Dedifferentiated amniotic fluid mesenchymal stem cell (primary cell): ENCODE measurements at regions not wholly inside any gene's neighbourhood (a gene's known extent, or its start where the extent isn't known, plus 50 kb on each side); places are given as distances from the start of the nearest gene placed in this dataset.

ENCODE experiments used
- DNase-seq: peaks from one replicate; pipeline ENCODE4 v3.0.0-alpha.2; 2016; ENCODE audit errors: extremely low spot score

DNA sequence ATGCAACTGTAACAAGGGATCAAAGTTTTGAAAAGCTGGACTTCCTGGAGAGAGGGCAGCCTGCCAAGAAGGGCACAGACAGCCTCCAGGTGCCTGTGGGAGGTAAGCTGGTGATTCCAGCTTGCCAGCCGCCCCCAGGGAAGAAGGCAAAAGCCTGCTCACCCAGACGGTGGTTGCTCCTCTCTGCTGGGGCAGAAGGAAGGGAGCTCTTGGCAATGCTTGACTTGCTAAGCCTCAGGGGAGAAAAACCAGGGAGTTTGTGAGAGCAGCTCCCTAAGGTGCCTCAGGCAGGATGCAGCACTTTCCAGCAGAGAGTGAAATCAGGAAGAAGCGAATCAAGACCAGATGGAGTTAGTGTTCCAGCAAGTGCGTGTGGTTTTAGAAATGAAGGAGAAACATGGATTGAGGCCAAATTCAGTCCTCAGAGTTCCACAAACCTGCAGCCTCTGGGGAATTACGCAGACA lies 553.6 kb downstream of the BUD13 start:
- DNase-seq = no peak

DNA sequence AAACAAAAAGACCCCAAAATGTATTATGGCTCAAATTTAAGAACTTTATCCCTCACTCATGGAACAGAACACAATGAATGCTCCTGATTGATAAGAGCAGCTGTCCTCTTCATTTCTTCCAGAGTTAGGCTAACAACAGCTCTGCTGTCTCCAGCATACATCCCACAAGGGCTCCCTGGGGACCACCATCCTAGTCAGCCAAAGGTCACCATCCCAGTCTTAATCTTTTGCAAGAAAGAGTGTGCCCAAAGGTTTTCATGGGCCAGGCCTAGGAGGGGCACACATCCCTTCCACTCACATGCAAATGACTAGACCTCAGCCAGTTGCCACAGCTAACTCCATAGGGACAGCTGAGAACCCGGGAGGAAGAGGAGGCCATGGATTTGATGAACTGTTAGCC lies 555.3 kb downstream of the BUD13 start:
- no peak for DNase-seq

DNA sequence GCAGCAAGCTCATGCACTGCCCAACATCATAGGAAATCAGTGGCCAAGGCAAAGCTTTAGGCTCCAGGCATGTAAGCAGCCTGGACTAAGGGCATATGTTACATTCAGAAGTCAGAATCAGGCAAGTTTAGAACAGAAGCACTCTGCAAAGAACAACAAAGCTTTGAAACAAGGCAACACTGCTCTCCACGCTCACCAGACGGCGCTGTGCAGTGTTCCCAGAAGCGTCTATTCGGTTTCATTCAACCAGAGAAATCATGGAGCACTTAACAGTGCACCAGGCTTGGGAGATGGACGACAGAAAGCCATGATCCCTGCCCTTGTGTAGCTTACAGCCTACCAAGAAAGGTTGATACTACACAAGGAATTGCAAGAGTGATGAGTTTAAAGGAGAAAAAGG lies 555.8 kb downstream of the BUD13 start:
- DNase-seq = no peak

GRCh38 chr11:116215471-116216113 lies 557.2 kb downstream of the BUD13 start:
- DNase-seq = no peak

- DNase-seq = no peak
Measured at GRCh38 chr11:116211147-116211546, 561.6 kb downstream of the BUD13 start.

DNA sequence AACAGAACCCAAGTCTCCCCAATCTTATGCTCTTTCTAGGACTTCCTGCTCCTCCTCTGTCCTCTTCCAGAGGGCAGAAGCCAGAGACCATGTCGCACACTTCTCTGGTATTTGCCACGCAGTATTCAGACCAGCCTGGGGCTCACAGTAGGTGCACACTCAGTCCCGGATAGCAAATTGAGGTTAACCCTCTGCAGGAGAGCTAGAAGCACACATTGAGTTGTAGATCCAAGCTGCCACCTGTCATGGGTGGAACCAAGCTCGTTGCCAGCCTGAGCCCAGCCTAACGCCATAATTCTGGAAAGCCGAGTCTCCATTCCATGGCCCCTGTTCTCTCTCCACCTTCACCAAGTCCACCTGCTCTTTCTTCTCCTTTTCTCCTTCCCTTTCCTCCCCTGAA lies 562.1 kb downstream of the BUD13 start:
- no peak for DNase-seq

DNA sequence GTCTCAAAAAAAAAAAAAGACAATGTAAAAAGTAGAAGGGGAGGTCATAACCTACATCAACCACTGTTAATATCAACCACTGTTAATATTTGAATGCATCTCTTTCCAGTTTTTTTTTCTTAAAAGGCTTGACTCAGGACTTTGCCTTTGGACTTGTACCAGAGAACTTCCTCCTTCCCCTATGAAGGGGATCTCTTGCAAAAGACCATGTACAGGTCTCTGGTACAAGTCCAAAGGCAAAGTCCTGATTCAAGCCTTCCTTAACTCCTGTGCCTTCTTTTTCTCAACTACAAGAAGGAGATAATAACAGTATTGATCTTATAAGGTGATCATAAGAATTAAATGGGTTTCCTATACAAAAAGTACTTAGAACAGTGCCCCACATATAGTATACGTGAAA lies 563.5 kb downstream of the BUD13 start:
- DNase-seq = no peak

- no peak for DNase-seq
Measured at GRCh38 chr11:116207421-116208141, 565.2 kb downstream of the BUD13 start.

- no peak for DNase-seq
Measured at GRCh38 chr11:116207019-116207418, 565.8 kb downstream of the BUD13 start.

DNA sequence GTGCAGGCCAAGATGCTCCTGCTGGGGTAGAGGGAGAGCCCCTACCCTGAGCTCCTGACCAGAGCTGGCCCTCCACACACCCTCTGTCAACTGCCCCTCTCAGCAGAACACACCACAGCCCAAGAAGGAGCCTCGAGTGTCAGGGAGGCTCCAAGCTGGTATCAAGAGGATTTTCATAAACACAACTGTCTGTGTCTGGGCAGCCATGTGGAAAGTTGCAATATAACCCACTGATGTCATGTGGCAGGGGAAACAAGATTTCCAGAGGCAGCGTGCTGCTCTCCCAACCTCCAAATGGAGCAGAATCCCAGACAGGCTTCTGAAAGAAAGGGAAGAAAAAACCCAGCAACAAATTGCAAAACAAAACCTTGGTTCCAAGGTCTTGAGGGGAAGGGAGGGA lies 569.9 kb downstream of the BUD13 start:
- no peak for DNase-seq

DNA sequence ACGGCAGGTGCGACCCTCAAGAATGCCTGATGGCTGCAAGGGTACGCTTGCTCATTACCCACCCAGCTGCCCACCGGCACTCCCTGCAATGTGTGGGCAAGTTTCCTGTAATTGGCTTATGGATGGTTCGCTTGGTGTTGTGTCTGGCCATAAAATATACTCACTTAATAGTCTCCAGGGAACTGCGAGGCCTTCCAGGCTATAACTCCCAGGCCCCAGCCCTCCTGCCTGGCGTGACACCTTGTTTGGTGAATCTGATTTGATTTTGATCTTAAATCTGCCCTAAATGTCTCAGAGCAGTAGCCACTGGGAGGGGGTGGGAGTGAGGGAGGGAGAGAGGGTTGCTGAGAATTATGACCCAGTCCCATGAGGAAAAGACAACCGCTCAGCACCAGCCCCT lies 572.2 kb downstream of the BUD13 start:
- DNase-seq = no peak

DNA sequence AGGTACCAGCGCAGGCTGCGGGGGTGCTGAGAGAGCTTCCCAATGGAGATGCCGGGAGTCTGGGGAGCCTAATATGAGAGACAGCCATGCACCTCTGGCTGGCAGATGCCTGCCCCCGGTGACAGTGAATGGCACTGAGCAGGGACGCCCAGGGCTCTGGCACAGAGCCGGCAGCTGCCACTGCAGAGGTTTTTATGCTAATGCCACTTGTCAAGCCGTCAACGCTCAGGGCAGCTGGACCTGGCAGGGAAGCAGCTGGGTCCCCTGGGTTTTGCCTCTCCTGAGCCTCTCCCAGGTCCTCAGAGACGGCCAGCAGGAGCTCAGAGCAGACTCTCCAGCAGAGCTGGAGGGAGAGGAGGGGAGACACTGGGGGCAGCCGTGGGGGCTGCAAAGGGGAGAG lies 573.6 kb downstream of the BUD13 start:
- no peak for DNase-seq

- no peak for DNase-seq
Measured at GRCh38 chr11:116194156-116194904, 578.5 kb downstream of the BUD13 start.

DNA sequence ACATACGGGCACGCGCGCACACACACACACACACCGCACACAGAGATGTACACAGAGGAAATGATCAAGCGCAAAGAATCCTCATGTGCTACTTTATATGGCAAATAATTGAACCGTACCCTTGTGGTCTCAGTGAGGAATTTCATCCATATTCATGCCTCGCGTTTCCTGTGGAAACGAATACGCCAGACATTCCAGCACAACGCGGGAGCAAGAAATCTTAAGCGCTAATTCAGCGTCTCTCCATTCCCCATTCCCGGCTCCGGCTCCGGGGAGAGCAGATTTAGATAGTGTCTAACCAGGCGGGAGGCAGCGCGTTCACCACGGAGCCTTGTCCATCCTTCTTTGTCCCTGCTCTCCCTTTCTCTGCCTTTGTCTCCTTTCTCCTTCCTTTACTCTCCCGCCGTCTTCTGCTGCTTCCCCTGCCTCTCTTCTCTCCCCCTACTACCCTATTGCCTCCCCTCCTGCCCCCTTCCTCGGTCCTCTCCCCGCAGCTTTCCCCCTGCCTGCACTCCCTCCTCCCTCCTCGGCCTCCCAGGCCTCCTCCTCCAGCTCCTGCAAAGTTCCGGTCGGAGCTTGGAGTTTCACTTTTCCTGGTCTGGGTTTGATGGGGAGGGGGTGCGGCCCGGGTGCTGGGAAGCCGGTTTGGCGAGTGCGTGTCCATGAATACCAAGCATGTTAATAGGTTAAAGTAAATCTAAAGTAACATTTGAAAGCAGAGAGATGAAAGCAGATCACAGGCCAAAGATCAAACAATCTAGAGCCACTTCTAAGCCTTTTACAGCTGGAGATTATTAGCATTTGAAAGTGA lies 579.3 kb downstream of the BUD13 start:
- no peak for DNase-seq

GRCh38 chr11:116192509-116193210 lies 580.1 kb downstream of the BUD13 start:
- no peak for DNase-seq

- no peak for DNase-seq
Measured at GRCh38 chr11:116190861-116191260, 581.9 kb downstream of the BUD13 start.

- DNase-seq = no peak
Measured at GRCh38 chr11:116189408-116190170, 583.2 kb downstream of the BUD13 start.

- no peak for DNase-seq
Measured at GRCh38 chr11:116188350-116188749, 584.4 kb downstream of the BUD13 start.

- no peak for DNase-seq
Measured at GRCh38 chr11:116187026-116187425, 585.8 kb downstream of the BUD13 start.

- DNase-seq = no peak
Measured at GRCh38 chr11:116185551-116185950, 587.2 kb downstream of the BUD13 start.

DNA sequence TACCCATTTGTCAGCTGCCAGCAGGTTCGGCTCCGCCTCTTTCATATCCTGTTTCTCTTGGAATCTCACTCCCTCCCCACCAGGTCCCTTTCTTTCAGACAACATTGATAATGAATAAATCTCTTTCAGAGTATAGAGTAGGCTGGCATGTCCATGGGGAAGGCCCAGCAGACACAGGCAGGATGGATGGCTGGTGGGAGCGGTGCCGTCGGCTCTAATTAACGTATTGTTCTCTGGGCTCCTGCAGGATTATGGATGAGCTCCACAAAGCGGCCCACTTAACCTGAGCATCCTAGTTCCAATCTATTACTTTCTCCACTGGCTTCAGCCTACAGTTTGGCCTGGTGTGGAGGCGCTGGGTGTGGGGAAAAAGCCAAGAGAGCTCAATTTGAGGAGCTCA lies 588.0 kb downstream of the BUD13 start:
- DNase-seq = no peak
